ENCODE measurements at regions not wholly inside any gene's neighbourhood (a gene's known extent, or its start where the extent isn't known, plus 50 kb on each side); places are given as distances from the start of the nearest gene placed in this dataset.

DNA sequence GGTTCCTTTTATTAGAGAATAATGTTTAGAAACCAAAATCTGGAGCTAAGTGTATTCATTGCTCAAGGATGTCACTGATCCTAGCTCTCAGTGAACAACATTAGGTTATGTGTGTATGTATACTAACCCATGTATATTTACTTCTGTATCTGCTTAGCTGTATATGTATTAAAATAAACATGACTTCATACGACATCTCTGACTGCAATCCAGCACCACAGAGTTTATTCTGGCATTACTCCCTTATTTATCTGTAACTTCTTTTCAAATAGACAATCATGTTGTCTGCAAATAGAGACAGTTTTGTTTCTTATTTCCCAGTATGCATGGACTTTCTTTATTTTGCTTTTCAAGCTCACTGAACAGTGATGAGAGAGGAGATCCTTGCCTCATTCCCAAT, 441.0 kb upstream of the NFE2L3 start:
- Histone ChIP-seq H3K4me3 (no peak overlapping the region), H3K36me3 (no peaks in the 10 kb centered on the region), H3K27me3 (no peaks in the 10 kb centered on the region), H3K27ac (no peak overlapping the region), H3K9me3 (no peaks in the 10 kb centered on the region), H3K4me1 (ENCODE audit: insufficient read depth) (peaks cover 2% of the 10 kb centered on the region)
- no peak for DNase-seq
- 20 to 52% (median 28%) methylated on average over 1 of the region's 1 CpG for WGBS, 3 donors
- TF ChIP-seq EP300 (IDR thresholded peaks at IDR 0.05) (no peak), POLR2A (IDR thresholded peaks at IDR 0.05) (no peak), CTCF (IDR thresholded peaks at IDR 0.05) (no peak)
- intact Hi-C loops (cut with DNase I) = loop anchor here in 1 of 4 donors (10.0 kb wide), 1 partner anchor 134 kb away; no protein-coding TSS in a partner anchor

DNA sequence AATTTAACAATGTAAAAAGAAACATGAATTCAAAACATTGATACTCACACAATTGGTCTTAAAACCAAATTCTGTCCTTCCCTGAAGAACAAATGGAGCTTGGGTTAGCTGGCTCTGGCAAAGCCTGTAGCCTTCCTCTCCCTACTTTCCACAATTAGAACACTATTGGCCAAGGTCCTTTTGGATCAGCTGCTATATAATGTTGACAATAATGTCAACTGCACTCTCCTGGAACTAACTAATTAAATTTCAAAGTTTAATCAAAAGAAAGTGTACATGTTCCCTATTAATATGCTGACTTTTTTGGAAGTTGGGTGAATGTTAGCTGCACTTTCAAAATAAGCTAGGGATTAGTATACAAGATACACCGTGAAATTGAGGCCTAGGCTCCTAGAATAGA, 440.1 kb upstream of the NFE2L3 start:
- intact Hi-C loops (cut with DNase I) = loop anchor here in 1 of 4 donors (10.0 kb wide), 1 partner anchor 133 kb away; no protein-coding TSS in a partner anchor
- Histone ChIP-seq H3K36me3 (no peaks in the 10 kb centered on the region), H3K4me3 (no peak overlapping the region), H3K27me3 (no peaks in the 10 kb centered on the region), H3K9me3 (no peaks in the 10 kb centered on the region), H3K27ac (no peak overlapping the region), H3K4me1 (ENCODE audit: insufficient read depth) (peaks cover 3% of the 10 kb centered on the region)
- WGBS, 3 donors = 86 to 93% (median 91%) methylated on average over 1 of the region's 1 CpG
- no peak for DNase-seq
- TF ChIP-seq CTCF (IDR thresholded peaks at IDR 0.05) (no peak), EP300 (IDR thresholded peaks at IDR 0.05) (no peak), POLR2A (IDR thresholded peaks at IDR 0.05) (no peak)

GRCh38 chr7:25712500-25712899, 439.5 kb upstream of the NFE2L3 start:
- H3K27ac ChIP-seq = no peak overlapping the region
- WGBS, 3 donors = 61 to 82% (median 80%) methylated on average over 1 of the region's 1 CpG
- no peak for DNase-seq
- H3K4me3 ChIP-seq = no peak overlapping the region
- peaks cover 5% of the 10 kb centered on the region for H3K4me1 ChIP-seq (ENCODE audit: insufficient read depth)
- H3K36me3 ChIP-seq = no peaks in the 10 kb centered on the region
- H3K27me3 ChIP-seq = no peaks in the 10 kb centered on the region
- no peak for TF ChIP-seq CTCF (IDR thresholded peaks at IDR 0.05)
- TF ChIP-seq POLR2A (IDR thresholded peaks at IDR 0.05) = no peak
- TF ChIP-seq EP300 (IDR thresholded peaks at IDR 0.05) = no peak
- H3K9me3 ChIP-seq = no peaks in the 10 kb centered on the region
- intact Hi-C loops (cut with DNase I) = loop anchor here in 1 of 4 donors (10.0 kb wide), 1 partner anchor 132 kb away; no protein-coding TSS in a partner anchor

- Histone ChIP-seq H3K4me1 (ENCODE audit: insufficient read depth) (peaks cover 11% of the 10 kb centered on the region), H3K36me3 (no peaks in the 10 kb centered on the region), H3K27me3 (no peaks in the 10 kb centered on the region), H3K27ac (no peak overlapping the region), H3K4me3 (no peak overlapping the region), H3K9me3 (no peaks in the 10 kb centered on the region)
- DNase-seq = no peak
- 80 to 87% (median 84%) methylated on average over 5 of the region's 5 CpGs for WGBS, 3 donors
- intact Hi-C loops (cut with DNase I) = loop anchor here in 1 of 4 donors (10.0 kb wide), 1 partner anchor 131 kb away; no protein-coding TSS in a partner anchor
- TF ChIP-seq CTCF (IDR thresholded peaks at IDR 0.05) = no peak
- TF ChIP-seq EP300 (IDR thresholded peaks at IDR 0.05) = no peak
- TF ChIP-seq POLR2A (IDR thresholded peaks at IDR 0.05) = no peak
Measured at GRCh38 chr7:25714013-25714412, 438.0 kb upstream of the NFE2L3 start.
